Mucosa of stomach (tissue), 1 donor: ENCODE measurements at regions not wholly inside any gene's neighbourhood (a gene's known extent, or its start where the extent isn't known, plus 50 kb on each side); places are given as distances from the start of the nearest gene placed in this dataset.
"Not testable (repeated sequence)": the region's sequence is repeated elsewhere in the genome, so short reads cannot be mapped to it uniquely, and the experiment has no call there.

ENCODE experiments used
- H3K27me3 ChIP-seq: one replicate; pipeline ENCODE4 v1.7.0; 2013; ENCODE audit warnings: mild to moderate bottlenecking, low read length; ENCODE audit not compliant: control insufficient read depth, insufficient read depth
- H3K36me3 ChIP-seq: one replicate; pipeline ENCODE4 v1.7.0; 2013; ENCODE audit warnings: low read length; ENCODE audit not compliant: control insufficient read depth, insufficient read depth
- H3K4me1 ChIP-seq: one replicate; pipeline ENCODE4 v1.7.0; 2013; ENCODE audit warnings: mild to moderate bottlenecking, low read length; ENCODE audit not compliant: control insufficient read depth, insufficient read depth
- H3K4me3 ChIP-seq: one replicate; pipeline ENCODE4 v1.7.0; 2013; ENCODE audit warnings: low read length
- H3K9ac ChIP-seq: one replicate; pipeline ENCODE4 v1.7.0; 2013; ENCODE audit warnings: mild to moderate bottlenecking, low read length, moderate library complexity
- H3K9me3 ChIP-seq: one replicate; pipeline ENCODE4 v1.7.0; 2013; ENCODE audit warnings: mild to moderate bottlenecking, low read length, moderate library complexity; ENCODE audit not compliant: control insufficient read depth
- donor health status: Pancreatic carcinoma.

GRCh38 chr13:90454002-90454636 is 893.4 kb upstream of the MIR17HG start:
- Histone ChIP-seq H3K36me3 (no peaks in the 10 kb centered on the region), H3K4me1 (no peaks in the 10 kb centered on the region), H3K9me3 (no peaks in the 10 kb centered on the region), H3K27me3 (no peaks in the 10 kb centered on the region), H3K4me3 (no peak overlapping the region), H3K9ac (no peak overlapping the region)

DNA sequence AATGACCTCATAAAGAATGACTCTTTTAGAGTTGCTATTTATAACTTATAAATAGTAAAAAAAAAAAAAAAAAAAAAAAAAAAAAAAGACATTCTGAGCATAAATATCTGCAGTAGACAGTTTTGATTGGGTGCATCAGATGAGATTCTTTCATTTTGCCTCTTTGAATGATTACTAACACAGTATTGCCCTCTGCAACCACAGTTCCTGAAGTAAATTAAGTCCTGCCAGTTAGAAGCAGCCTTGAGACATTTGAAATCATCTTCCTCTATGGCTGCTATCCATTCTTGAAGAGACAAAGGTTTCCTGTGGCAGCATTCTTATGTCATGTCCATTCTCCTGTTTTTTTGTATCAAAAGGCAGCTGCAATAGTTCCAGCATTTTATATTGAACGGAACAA is 892.4 kb upstream of the MIR17HG start:
- Histone ChIP-seq H3K27me3 (no peaks in the 10 kb centered on the region), H3K4me3 (no peak overlapping the region), H3K9me3 (no peaks in the 10 kb centered on the region), H3K36me3 (no peaks in the 10 kb centered on the region), H3K4me1 (no peaks in the 10 kb centered on the region), H3K9ac (no peak overlapping the region)

DNA sequence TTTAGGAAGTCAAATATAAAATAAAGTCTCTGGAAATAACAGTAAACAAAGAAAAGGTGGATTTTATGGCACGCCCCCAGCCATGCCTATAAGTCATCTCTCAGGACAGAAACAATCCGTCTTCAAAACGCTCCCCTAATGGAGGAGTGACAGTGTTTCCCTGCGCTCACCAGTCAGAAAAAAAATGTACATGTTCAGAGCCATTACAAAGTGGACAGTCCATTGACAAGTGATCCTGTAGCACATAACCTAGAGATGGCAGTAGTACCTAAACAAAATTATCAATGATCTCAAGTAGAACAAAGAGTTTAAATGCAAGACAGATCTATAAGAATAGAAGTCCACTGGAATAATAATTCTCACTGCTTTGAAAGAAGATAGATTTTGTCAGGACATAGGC is 891.7 kb upstream of the MIR17HG start:
- Histone ChIP-seq H3K4me1 (no peaks in the 10 kb centered on the region), H3K9me3 (no peaks in the 10 kb centered on the region), H3K4me3 (no peak overlapping the region), H3K27me3 (no peaks in the 10 kb centered on the region), H3K36me3 (no peaks in the 10 kb centered on the region), H3K9ac (no peak overlapping the region)

DNA sequence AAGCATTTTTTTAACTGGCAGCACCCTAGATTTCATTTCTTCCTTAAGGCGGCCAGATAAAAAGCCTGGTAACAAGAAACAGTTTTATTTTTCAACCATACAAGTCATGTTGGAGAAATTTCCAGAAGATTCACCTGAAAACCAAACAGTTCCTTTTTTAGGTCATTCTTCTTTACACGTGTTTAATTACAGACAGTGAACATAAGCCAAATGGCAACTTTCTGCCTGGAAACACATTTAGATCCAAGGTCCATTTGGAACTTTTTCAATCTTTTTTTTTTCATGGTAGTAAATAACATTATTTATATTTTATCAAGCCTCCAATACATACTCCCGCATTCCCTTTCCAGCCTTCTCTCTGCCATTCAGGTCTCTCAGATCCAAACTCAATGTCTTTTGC is 886.1 kb upstream of the MIR17HG start:
- H3K9ac ChIP-seq = no peak overlapping the region
- H3K27me3 ChIP-seq = no peaks in the 10 kb centered on the region
- H3K9me3 ChIP-seq = no peaks in the 10 kb centered on the region
- H3K4me1 ChIP-seq = no peaks in the 10 kb centered on the region
- no peaks in the 10 kb centered on the region for H3K36me3 ChIP-seq
- no peak overlapping the region for H3K4me3 ChIP-seq

DNA sequence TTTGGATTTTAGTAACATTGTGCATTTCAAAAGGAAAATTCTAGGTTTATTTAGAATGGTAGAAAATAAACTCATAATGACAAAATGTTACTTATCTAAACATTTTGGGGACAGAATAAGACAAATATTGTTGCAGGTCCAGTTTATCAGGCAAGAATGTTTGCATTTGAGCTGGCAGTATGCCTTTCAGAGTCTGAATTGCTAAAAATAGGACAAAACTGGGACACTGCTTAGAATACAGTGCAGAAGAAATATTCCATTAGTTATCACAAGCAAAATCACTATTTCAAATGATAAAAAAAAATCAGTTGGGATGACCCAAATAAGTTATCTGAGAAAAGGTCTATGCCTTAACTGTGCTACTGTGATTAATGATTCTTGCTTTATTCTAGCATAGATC is 870.3 kb upstream of the MIR17HG start:
- H3K4me3 ChIP-seq = no peak overlapping the region
- no peaks in the 10 kb centered on the region for H3K36me3 ChIP-seq
- H3K4me1 ChIP-seq = no peaks in the 10 kb centered on the region
- no peaks in the 10 kb centered on the region for H3K27me3 ChIP-seq
- H3K9ac ChIP-seq = no peak overlapping the region
- H3K9me3 ChIP-seq = no peaks in the 10 kb centered on the region

DNA sequence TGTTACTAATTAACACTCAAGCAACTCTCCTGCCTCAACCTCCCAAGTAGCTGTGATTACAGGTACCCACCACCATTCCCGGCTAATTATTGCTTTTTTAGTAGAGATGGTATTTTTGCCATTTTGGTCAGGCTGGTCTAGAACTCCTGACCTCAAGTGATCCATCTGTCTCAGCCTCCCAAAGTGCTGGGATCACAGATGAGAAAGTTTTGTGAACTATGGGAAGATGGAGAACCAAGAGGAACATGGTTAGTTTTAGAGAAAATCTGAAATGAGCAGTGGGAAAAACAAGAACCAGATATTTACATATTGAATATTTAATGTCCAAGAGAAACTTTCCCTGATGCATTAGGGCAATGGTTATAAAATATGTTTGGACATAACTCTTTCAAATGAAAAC is 863.6 kb upstream of the MIR17HG start:
- Histone ChIP-seq H3K4me1 (no peaks in the 10 kb centered on the region), H3K4me3 (no peak overlapping the region), H3K9ac (no peak overlapping the region), H3K27me3 (no peaks in the 10 kb centered on the region), H3K36me3 (no peaks in the 10 kb centered on the region), H3K9me3 (no peaks in the 10 kb centered on the region)

- no peak overlapping the region for H3K9ac ChIP-seq
Measured at GRCh38 chr13:90485436-90485835, 862.1 kb upstream of the MIR17HG start.

GRCh38 chr13:90492872-90493271 is 854.6 kb upstream of the MIR17HG start:
- Histone ChIP-seq H3K4me3 (no peak overlapping the region), H3K36me3 (no peaks in the 10 kb centered on the region), H3K9me3 (no peaks in the 10 kb centered on the region)

More at GRCh38 chr13:90485436-90485835, 862.1 kb upstream of the MIR17HG start:
- Histone ChIP-seq H3K9me3 (no peaks in the 10 kb centered on the region), H3K27me3 (no peaks in the 10 kb centered on the region), H3K36me3 (no peaks in the 10 kb centered on the region), H3K4me1 (no peaks in the 10 kb centered on the region), H3K4me3 (no peak overlapping the region)

GRCh38 chr13:90493667-90494066 is 853.8 kb upstream of the MIR17HG start:
- Histone ChIP-seq H3K9ac (no peak overlapping the region), H3K27me3 (no peaks in the 10 kb centered on the region), H3K4me1 (no peaks in the 10 kb centered on the region), H3K4me3 (no peak overlapping the region), H3K36me3 (no peaks in the 10 kb centered on the region), H3K9me3 (no peaks in the 10 kb centered on the region)

More at GRCh38 chr13:90492872-90493271, 854.6 kb upstream of the MIR17HG start:
- Histone ChIP-seq H3K4me1 (no peaks in the 10 kb centered on the region), H3K27me3 (no peaks in the 10 kb centered on the region), H3K9ac (no peak overlapping the region)

DNA sequence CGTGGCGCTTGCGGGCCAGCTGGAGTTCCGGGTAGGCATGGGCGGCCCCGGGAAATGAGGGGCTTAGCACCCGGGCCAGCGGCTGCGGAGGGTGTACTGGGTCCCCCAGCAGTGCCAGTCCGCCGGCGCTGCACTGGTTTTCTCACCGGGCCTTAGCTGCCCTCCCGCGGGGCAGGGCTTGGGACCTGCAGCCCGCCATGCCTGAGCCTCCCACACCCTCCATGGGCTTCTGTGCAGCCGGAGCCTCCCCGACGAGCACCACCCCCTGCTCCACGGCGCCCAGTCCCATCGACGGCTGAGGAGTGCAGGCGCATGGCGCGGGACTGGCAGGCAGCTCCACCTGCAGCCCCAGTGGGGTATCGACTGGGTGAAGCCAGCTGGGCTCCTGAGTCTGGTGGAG is 852.6 kb upstream of the MIR17HG start:
- H3K9ac ChIP-seq, H3K4me1 ChIP-seq, H3K27me3 ChIP-seq, H3K9me3 ChIP-seq, H3K4me3 ChIP-seq, H3K36me3 ChIP-seq: not testable (repeated sequence)

DNA sequence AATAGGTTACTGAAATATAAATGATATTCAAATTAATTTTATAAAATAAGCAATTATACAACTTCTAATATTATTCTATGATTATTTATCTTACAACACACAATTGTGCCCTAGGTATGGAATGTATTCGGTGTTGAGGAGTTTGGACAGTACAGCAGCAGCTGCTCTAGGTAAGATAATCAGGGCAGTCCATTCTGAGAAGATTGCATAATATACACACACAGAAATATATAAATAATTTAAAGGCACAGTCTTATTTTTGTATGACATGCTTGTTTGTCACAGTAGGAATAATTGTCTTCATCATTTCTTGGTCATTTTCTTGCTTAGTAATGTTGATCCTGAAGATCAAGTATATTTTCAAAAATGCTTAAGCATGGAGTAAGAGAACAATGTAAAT is 849.4 kb upstream of the MIR17HG start:
- no peaks in the 10 kb centered on the region for H3K4me1 ChIP-seq
- no peaks in the 10 kb centered on the region for H3K27me3 ChIP-seq
- H3K9me3 ChIP-seq = no peaks in the 10 kb centered on the region
- no peak overlapping the region for H3K4me3 ChIP-seq
- H3K36me3 ChIP-seq = no peaks in the 10 kb centered on the region
- H3K9ac ChIP-seq = no peak overlapping the region

GRCh38 chr13:90498816-90499215 is 848.7 kb upstream of the MIR17HG start:
- Histone ChIP-seq H3K36me3 (no peaks in the 10 kb centered on the region), H3K9me3 (no peaks in the 10 kb centered on the region), H3K4me3 (no peak overlapping the region), H3K9ac (no peak overlapping the region), H3K27me3 (no peaks in the 10 kb centered on the region), H3K4me1 (no peaks in the 10 kb centered on the region)

DNA sequence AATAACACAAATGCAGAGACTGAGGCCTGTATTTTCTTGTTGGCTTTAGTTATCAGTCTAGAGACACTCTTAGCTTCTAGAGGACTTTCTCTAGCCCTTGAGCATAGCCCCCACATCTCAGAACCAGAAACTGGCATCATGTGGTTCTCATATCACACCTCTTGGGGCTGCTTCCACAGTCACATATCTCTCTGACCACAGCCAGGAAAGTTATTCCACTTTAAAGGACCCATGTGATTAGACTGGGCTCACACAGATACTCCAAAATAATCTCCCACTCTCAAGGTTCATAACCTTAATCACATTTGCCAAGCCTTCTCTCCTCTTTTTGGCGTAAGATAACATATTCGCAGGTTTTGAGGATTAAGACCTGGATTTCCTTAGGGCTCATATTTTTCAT is 846.9 kb upstream of the MIR17HG start:
- Histone ChIP-seq H3K27me3 (no peaks in the 10 kb centered on the region), H3K9ac (no peak overlapping the region), H3K4me1 (no peaks in the 10 kb centered on the region), H3K36me3 (no peaks in the 10 kb centered on the region), H3K9me3 (no peaks in the 10 kb centered on the region), H3K4me3 (no peak overlapping the region)
